GM12878 (cell line): ENCODE measurements at regions not wholly inside any gene's neighbourhood (a gene's known extent, or its start where the extent isn't known, plus 50 kb on each side); places are given as distances from the start of the nearest gene placed in this dataset.

Experiments used
- ATAC-seq: fragments of 200-7000 bp; cut with Tn5 transposase; 3 replicates; pipeline ENCODE4 v1.9.1; 2020; ENCODE audit warnings: mild to moderate bottlenecking, moderate library complexity
- BruUV-seq: library from RNA; stranded (reverse); fragments of 400-500 nt; replicated peaks from 2 replicates; lab custom pipeline; 2021; lab: Mats Ljungman, UMichigan
- CTCF ChIA-PET: fragments of 300-600 bp; sonication (Branson Sonifier 250); formaldehyde crosslinking; extraction: SDS; loops from one replicate; lab custom pipeline; 2021; ENCODE audit warnings: inconsistent platforms; lab: Yijun Ruan, JAX
- POLR2A ChIA-PET: fragments of 350-600 bp; formaldehyde crosslinking; extraction: SDS; loops from one replicate; lab custom pipeline; 2021; ENCODE audit warnings: inconsistent platforms; lab: Charles Lee
- RAD21 ChIA-PET: fragments of 300-600 bp; sonication (Branson Sonifier 250); formaldehyde crosslinking; loops from one replicate; lab custom pipeline; 2023; ENCODE audit warnings: antibody characterized with exemption; ENCODE audit not compliant: unreplicated experiment; lab: Charles Lee
- SMC1A ChIA-PET: fragments of 300-600 bp; sonication (Branson Sonifier 250); formaldehyde crosslinking; loops from one replicate; lab custom pipeline; 2023; ENCODE audit not compliant: unreplicated experiment, uncharacterized antibody; lab: Charles Lee
- DNase-seq: peaks from one replicate; pipeline ENCODE4 v3.0.0-alpha.2; 2011; ENCODE audit warnings: low read depth, low spot score
- FAIRE-seq: peaks from 3 replicates; lab custom pipeline; 2011; peaks lifted over from hg19 to GRCh38; lab: Jason Lieb, UNC
- H2AFZ ChIP-seq: 2 replicates; pipeline ENCODE4 v1.6.0; 2011; ENCODE audit warnings: low read depth, low read length, control low read depth; ENCODE audit not compliant: control insufficient read depth
- H3K27ac ChIP-seq: 2 replicates; pipeline ENCODE4 v1.5.1; 2011; ENCODE audit warnings: control low read depth; ENCODE audit not compliant: control insufficient read depth, insufficient read depth
- H3K27me3 ChIP-seq, 2 experiments: replicated peaks in 1 of 2; 2 replicates each; pipeline versions ENCODE4 v1.6.0 to v1.6.1; 2011; ENCODE audit warnings: low read length in 1 of 2; ENCODE audit not compliant: control insufficient read depth in 2 of 2, insufficient read depth in 2 of 2
- H3K36me3 ChIP-seq, 2 experiments: 2 replicates each; pipeline ENCODE4 v1.5.1; 2011; ENCODE audit warnings: low read length in 1 of 2; ENCODE audit not compliant: control insufficient read depth in 2 of 2, insufficient read depth in 2 of 2
- H3K4me1 ChIP-seq: 2 replicates; pipeline ENCODE4 v1.6.1; 2011; ENCODE audit warnings: mild to moderate bottlenecking, low read length, moderate library complexity, mixed read lengths; ENCODE audit not compliant: control insufficient read depth, insufficient read depth
- H3K4me2 ChIP-seq: 2 replicates; pipeline ENCODE4 v1.6.0; 2011; ENCODE audit warnings: control low read depth; ENCODE audit not compliant: control insufficient read depth, insufficient read depth
- H3K4me3 ChIP-seq: fragments of 200-600 bp; sonication (generic); 2 replicates; pipeline ENCODE4 v1.5.1; 2016
- H3K79me2 ChIP-seq: 2 replicates; pipeline ENCODE4 v1.6.0; 2011; ENCODE audit warnings: low read length; ENCODE audit not compliant: control insufficient read depth, insufficient read depth
- H3K9ac ChIP-seq: 2 replicates; pipeline ENCODE4 v1.8.0; 2011; ENCODE audit warnings: low read length, control low read depth, mixed read lengths; ENCODE audit not compliant: control insufficient read depth, insufficient read depth
- H3K9me3 ChIP-seq: replicated peaks from 3 replicates; pipeline ENCODE4 v1.5.1; 2011; ENCODE audit warnings: mild to moderate bottlenecking, low read length; ENCODE audit not compliant: control insufficient read depth, insufficient read depth
- H4K20me1 ChIP-seq: 2 replicates; pipeline ENCODE4 v1.6.0; 2011; ENCODE audit not compliant: control insufficient read depth, insufficient read depth
- FOS ChIP-seq: IDR thresholded peaks from 3 replicates; pipeline ENCODE4 v1.6.1; 2011; ENCODE audit warnings: borderline replicate concordance; ENCODE audit not compliant: insufficient read length; ENCODE audit errors: extremely low read depth
- IKZF2 ChIP-seq, 2 experiments: fragments of 450-650 bp; IDR thresholded peaks; 2 replicates each; pipeline ENCODE4 v1.6.1; 2017; ENCODE audit warnings: mild to moderate bottlenecking in 2 of 2, moderate library complexity in 2 of 2
- TBL1XR1 ChIP-seq: IDR thresholded peaks from 2 replicates; pipeline ENCODE4 v1.6.1; 2012; ENCODE audit warnings: low read depth, low read length, improper control_type of control experiment
- ZBED1 ChIP-seq: IDR thresholded peaks from 2 replicates; pipeline ENCODE4 v1.6.1; 2016; ENCODE audit warnings: borderline replicate concordance
- ZNF274 ChIP-seq: IDR thresholded peaks from one replicate; pipeline ENCODE4 v1.8.0; 2011; ENCODE audit not compliant: insufficient read length, insufficient read depth
- WGBS: methylation state at CpG from one replicate; pipeline ENCODE4 v1.1.6; 2016; ENCODE audit warnings: low lambda C conversion rate; ENCODE audit not compliant: insufficient replicate concordance, insufficient coverage; ENCODE audit errors: missing lambda C conversion rate; 5-methylcytosine and 5-hydroxymethylcytosine counted together
- in situ Hi-C: fragments of 300-500 bp; cut with MboI; formaldehyde crosslinking; loops from 9 replicates; pipeline ENCODE4 v1.14.3; 2018; ENCODE audit warnings: mixed read lengths
- intact Hi-C: fragments of 100-400 bp; cut with micrococcal nuclease; formaldehyde crosslinking; loops from one replicate; pipeline ENCODE4 v1.14.2; 2022; ENCODE audit not compliant: unreplicated experiment
- TF ChIP-seq, protein P1 (sequence below): IDR thresholded peaks from 2 replicates; pipeline ENCODE4 v1.6.1; 2012; ENCODE audit warnings: low read depth, low read length, improper control_type of control experiment
- TF ChIP-seq, protein P2 (sequence below): fragments of 450-650 bp; IDR thresholded peaks from 2 replicates; pipeline ENCODE4 v1.6.1; 2017; ENCODE audit warnings: antibody characterized with exemption, mild to moderate bottlenecking, moderate library complexity

DNA sequence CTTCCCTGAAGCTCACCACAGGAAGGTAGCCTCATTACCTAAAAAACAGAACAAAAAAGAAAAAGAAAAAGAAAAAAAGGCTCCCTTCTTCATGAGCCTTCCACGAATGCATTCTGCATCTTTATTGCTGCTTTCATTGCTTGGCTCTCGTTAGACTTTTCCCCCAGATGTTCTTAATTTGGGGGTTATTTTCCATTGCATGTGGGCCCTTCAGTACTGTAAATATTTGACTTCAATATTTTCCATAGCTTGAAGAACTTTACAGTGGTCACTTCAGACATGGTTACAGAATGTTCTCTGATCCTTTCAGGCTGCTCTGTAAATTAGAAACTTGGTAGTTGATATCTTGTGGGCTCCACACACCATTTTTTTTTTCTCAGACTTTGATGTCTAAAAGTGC lies 65.6 kb upstream of the COPS8 start:
- CTCF ChIA-PET: no interaction called here
- in situ Hi-C loops: no loop called here
- FAIRE-seq: no peak

DNA sequence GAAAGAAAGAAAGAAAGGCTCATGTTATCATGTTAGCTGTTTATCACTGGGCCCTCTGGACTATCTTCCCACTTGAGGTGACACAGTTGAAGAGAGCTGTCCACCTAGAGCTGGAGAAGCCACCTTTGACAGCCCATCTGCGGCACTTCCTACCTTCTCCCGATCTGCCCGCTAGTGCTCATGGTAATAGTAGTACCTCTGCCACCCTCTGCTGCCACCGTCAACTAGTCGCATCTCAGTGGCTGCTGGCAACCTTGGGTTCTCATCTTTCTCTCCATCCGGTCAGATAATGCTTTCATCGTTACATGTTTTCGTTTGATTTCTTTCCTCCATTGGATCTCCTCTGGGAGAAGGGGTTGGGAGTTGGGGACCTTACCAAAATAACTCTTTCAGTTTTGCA lies 63.2 kb upstream of the COPS8 start:
- H3K27me3 ChIP-seq: no peaks in the 10 kb centered on the region
- CTCF ChIA-PET: no interaction called here
- H3K36me3 ChIP-seq: no peaks in the 10 kb centered on the region
- H4K20me1 ChIP-seq: no peaks in the 10 kb centered on the region
- SMC1A ChIA-PET: interaction anchor here (0.6 kb wide), 1 partner anchor 33 kb away, joined by 3 read pairs; no protein-coding TSS in a partner anchor
- H3K4me3 ChIP-seq: no peak overlapping the region
- FAIRE-seq: no peak
- ATAC-seq: no peak
- DNase-seq: no peak
- no peaks in the 10 kb centered on the region; the same call in 2 of the 3 replicates for H3K9me3 ChIP-seq
- WGBS: 63% methylated on average over 8 of the region's 8 CpGs
- H3K4me1 ChIP-seq: no peaks in the 10 kb centered on the region
- no TSS peak for BruUV-seq
- TF ChIP-seq, protein P1, sequence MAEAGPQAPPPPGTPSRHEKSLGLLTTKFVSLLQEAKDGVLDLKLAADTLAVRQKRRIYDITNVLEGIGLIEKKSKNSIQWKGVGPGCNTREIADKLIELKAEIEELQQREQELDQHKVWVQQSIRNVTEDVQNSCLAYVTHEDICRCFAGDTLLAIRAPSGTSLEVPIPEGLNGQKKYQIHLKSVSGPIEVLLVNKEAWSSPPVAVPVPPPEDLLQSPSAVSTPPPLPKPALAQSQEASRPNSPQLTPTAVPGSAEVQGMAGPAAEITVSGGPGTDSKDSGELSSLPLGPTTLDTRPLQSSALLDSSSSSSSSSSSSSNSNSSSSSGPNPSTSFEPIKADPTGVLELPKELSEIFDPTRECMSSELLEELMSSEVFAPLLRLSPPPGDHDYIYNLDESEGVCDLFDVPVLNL: no peak
- TF ChIP-seq ZNF274 (no peak), ZBED1 (no peak)
- TF ChIP-seq, protein P2, sequence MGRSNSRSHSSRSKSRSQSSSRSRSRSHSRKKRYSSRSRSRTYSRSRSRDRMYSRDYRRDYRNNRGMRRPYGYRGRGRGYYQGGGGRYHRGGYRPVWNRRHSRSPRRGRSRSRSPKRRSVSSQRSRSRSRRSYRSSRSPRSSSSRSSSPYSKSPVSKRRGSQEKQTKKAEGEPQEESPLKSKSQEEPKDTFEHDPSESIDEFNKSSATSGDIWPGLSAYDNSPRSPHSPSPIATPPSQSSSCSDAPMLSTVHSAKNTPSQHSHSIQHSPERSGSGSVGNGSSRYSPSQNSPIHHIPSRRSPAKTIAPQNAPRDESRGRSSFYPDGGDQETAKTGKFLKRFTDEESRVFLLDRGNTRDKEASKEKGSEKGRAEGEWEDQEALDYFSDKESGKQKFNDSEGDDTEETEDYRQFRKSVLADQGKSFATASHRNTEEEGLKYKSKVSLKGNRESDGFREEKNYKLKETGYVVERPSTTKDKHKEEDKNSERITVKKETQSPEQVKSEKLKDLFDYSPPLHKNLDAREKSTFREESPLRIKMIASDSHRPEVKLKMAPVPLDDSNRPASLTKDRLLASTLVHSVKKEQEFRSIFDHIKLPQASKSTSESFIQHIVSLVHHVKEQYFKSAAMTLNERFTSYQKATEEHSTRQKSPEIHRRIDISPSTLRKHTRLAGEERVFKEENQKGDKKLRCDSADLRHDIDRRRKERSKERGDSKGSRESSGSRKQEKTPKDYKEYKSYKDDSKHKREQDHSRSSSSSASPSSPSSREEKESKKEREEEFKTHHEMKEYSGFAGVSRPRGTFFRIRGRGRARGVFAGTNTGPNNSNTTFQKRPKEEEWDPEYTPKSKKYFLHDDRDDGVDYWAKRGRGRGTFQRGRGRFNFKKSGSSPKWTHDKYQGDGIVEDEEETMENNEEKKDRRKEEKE: no peak
- RAD21 ChIA-PET: no interaction called here
- POLR2A ChIA-PET: interaction anchor here (0.6 kb wide), 1 partner anchor 1279 kb away, joined by 3 read pairs; no protein-coding TSS in a partner anchor
- no peaks in the 10 kb centered on the region for H3K79me2 ChIP-seq
- no peak overlapping the region for H2AFZ ChIP-seq
- intact Hi-C loops (no loop called here), in situ Hi-C loops (no loop called here)
- H3K4me2 ChIP-seq: no peak overlapping the region
- no peak overlapping the region for H3K27ac ChIP-seq
- H3K9ac ChIP-seq: no peak overlapping the region

More for the DNA sequence above, 65.6 kb upstream of the COPS8 start:
- H3K79me2 ChIP-seq: no peaks in the 10 kb centered on the region
- no peak overlapping the region for H2AFZ ChIP-seq
- no peak overlapping the region for H3K4me2 ChIP-seq
- ATAC-seq (no peak), DNase-seq (no peak)
- TF ChIP-seq FOS: no peak
- TF ChIP-seq TBL1XR1: no peak
- no peak for TF ChIP-seq IKZF2 (IDR thresholded peaks at IDR 0.05)
- TF ChIP-seq, protein P2: no peak
- no peaks in the 10 kb centered on the region for H3K27me3 ChIP-seq
- H3K36me3 ChIP-seq: no peaks in the 10 kb centered on the region
- no peaks in the 10 kb centered on the region for H4K20me1 ChIP-seq
- no peaks in the 10 kb centered on the region; the same call in 2 of the 3 replicates for H3K9me3 ChIP-seq
- ChIA-PET SMC1A (no interaction called here), RAD21 (no interaction called here), POLR2A (no interaction called here)
- 0% methylated on average over 2 of the region's 2 CpGs for WGBS
- no TSS peak for BruUV-seq
- H3K9ac ChIP-seq: no peak overlapping the region
- H3K4me3 ChIP-seq: no peak overlapping the region
- H3K4me1 ChIP-seq: no peaks in the 10 kb centered on the region
- intact Hi-C loops: no loop called here
- H3K27ac ChIP-seq: no peak overlapping the region
